HCT116 (cell line): ENCODE measurements at regions not wholly inside any gene's neighbourhood (a gene's known extent, or its start where the extent isn't known, plus 50 kb on each side); places are given as distances from the start of the nearest gene placed in this dataset.

Experiments
- CEBPB ChIP-seq: IDR thresholded peaks from 2 replicates; pipeline ENCODE4 v1.6.1; 2012; ENCODE audit warnings: low read depth
- CTCF ChIP-seq, 3 experiments: fragments of 200-600 bp in 1 of 3; sonication (generic) in 1 of 3; IDR thresholded peaks in 2 of 3; conservative IDR thresholded peaks in 1 of 3; 2 replicates each; pipeline ENCODE4 v1.5.1; 2012 to 2017; ENCODE audit warnings: low read depth in 2 of 3, low read length in 2 of 3, antibody characterized with exemption in 1 of 3, borderline replicate concordance in 1 of 3, control low read depth in 1 of 3, mild to moderate bottlenecking in 1 of 3, mixed read lengths in 1 of 3, mixed run types in 1 of 3, moderate library complexity in 1 of 3; ENCODE audit not compliant: insufficient read depth in 1 of 3
- ELF1 ChIP-seq: IDR thresholded peaks from 2 replicates; pipeline ENCODE4 v1.6.1; 2012; ENCODE audit warnings: low read depth, borderline replicate concordance
- EZH2 ChIP-seq: fragments of 200-600 bp; sonication (generic); IDR thresholded peaks from 2 replicates; pipeline ENCODE4 v1.6.1; 2017; ENCODE audit warnings: antibody characterized with exemption, mixed run types
- EZH2phosphoT487 ChIP-seq: fragments of 200-600 bp; IDR thresholded peaks from 2 replicates; pipeline ENCODE4 v1.6.1; 2018; ENCODE audit warnings: antibody characterized with exemption, borderline replicate concordance
- FOSL1 ChIP-seq: IDR thresholded peaks from 2 replicates; pipeline ENCODE4 v1.6.1; 2012; ENCODE audit warnings: low read depth
- JUND ChIP-seq: IDR thresholded peaks from 2 replicates; pipeline ENCODE4 v1.6.1; 2012
- POLR2A ChIP-seq: IDR thresholded peaks from 2 replicates; pipeline ENCODE4 v1.7.0; 2011; ENCODE audit warnings: borderline replicate concordance; ENCODE audit not compliant: insufficient read depth, insufficient read length; ENCODE audit errors: extremely low read depth
- POLR2AphosphoS5 ChIP-seq: IDR thresholded peaks from 2 replicates; pipeline ENCODE4 v1.6.1; 2011; ENCODE audit warnings: mild to moderate bottlenecking, low read depth, low read length, moderate library complexity
- SIN3A ChIP-seq: IDR thresholded peaks from 2 replicates; pipeline ENCODE4 v1.6.1; 2012; ENCODE audit warnings: low read depth
- ZBTB33 ChIP-seq: IDR thresholded peaks from 2 replicates; pipeline ENCODE4 v1.6.1; 2011; ENCODE audit warnings: mild to moderate bottlenecking, low read length, moderate library complexity; ENCODE audit not compliant: insufficient replicate concordance; ENCODE audit errors: extremely low read depth

GRCh38 chrX:10983526-10983925 is 127.6 kb upstream of the HCCS start:
- TF ChIP-seq POLR2A (no peak), CEBPB (no peak), FOSL1 (no peak), SIN3A (no peak), CTCF (IDR thresholded peaks at IDR 0.05 in 2 of 3, conservative IDR thresholded peaks at IDR 0.05 in 1 of 3; ENCODE audit: borderline replicate concordance in 1 of 3, insufficient read depth in 1 of 3, low read depth in 2 of 3, low read length in 2 of 3) (no peak), EZH2phosphoT487 (no peak), POLR2AphosphoS5 (no peak), JUND (no peak), ELF1 (no peak), EZH2 (no peak), ZBTB33 (no peak)
